ENCODE measurements at regions not wholly inside any gene's neighbourhood (a gene's known extent, or its start where the extent isn't known, plus 50 kb on each side); places are given as distances from the start of the nearest gene placed in this dataset.
A peak's percentile ranks its signal among the peaks of the same experiment; 100 is the strongest.

DNA sequence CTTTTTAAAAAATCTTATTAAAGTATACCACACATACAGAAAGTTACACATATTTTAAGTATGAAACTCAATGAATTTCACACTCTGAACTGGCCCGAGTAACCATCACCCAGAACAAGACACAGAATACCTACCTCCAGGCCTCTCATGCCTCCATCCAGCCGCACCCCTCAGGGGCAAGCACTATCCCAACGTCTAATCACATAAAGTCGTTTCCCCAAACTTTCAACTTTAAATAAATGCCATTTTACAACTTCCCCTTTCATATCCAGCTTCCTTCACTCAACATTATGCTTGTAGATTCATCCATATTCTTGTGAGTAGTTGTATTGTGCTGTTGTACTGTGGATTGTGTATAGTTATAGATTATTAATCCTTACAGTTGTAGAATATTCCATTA, 539.1 kb downstream of the CD83 start:
- Mint-ChIP-seq H3K9me3 (no peaks in the 10 kb centered on the region), H3K27ac (peak overlapping the region; percentile 57), H3K27me3 (no peaks in the 10 kb centered on the region), H3K4me1 (ENCODE audit: low read depth) (peaks cover 35% of the 10 kb centered on the region), H3K4me3 (no peak overlapping the region), H3K36me3 (ENCODE audit: low read depth) (no peaks in the 10 kb centered on the region)
- no peak for ATAC-seq
- TF ChIP-seq, protein P1, sequence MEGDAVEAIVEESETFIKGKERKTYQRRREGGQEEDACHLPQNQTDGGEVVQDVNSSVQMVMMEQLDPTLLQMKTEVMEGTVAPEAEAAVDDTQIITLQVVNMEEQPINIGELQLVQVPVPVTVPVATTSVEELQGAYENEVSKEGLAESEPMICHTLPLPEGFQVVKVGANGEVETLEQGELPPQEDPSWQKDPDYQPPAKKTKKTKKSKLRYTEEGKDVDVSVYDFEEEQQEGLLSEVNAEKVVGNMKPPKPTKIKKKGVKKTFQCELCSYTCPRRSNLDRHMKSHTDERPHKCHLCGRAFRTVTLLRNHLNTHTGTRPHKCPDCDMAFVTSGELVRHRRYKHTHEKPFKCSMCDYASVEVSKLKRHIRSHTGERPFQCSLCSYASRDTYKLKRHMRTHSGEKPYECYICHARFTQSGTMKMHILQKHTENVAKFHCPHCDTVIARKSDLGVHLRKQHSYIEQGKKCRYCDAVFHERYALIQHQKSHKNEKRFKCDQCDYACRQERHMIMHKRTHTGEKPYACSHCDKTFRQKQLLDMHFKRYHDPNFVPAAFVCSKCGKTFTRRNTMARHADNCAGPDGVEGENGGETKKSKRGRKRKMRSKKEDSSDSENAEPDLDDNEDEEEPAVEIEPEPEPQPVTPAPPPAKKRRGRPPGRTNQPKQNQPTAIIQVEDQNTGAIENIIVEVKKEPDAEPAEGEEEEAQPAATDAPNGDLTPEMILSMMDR (IDR thresholded peaks at IDR 0.05): no peak
- intact Hi-C loops (cut with micrococcal nuclease): no loop called here
- ChIA-PET POLR2A (no interaction called here), CTCF (interaction anchor here (1.1 to 1.9 kb wide), 2 partner anchors 10 to 42 kb away, joined by 3 to 5 read pairs; no protein-coding TSS in a partner anchor)
- no peak for DNase-seq

DNA sequence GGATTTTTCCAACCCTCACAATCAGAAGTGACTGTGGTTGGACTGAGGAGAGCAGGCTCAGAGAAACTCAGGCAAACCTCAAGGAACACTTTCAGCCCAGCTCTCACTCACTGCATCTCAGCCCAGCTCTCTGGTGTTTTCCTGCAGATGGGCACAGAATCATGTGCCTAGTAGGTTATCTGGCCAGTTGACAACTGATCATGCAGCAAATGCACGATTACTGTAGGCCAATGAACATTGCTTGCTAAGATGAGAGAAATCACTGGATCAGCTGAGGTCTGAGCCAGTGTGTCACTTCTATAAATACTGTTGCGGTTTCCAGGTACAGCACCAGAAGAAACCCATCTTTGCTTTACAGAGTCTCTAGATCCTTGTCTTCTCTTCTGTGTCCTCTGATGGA, 540.5 kb downstream of the CD83 start:
- ChIA-PET POLR2A (no interaction called here), CTCF (no interaction called here)
- no peaks in the 10 kb centered on the region for H3K36me3 Mint-ChIP-seq (ENCODE audit: low read depth)
- H3K27ac Mint-ChIP-seq: no peak overlapping the region
- TF ChIP-seq, protein P1 (IDR thresholded peaks at IDR 0.05): no peak
- no peak overlapping the region for H3K4me3 Mint-ChIP-seq
- H3K27me3 Mint-ChIP-seq: no peaks in the 10 kb centered on the region
- DNase-seq (no peak), ATAC-seq (no peak)
- H3K4me1 Mint-ChIP-seq (ENCODE audit: low read depth): peaks cover 32% of the 10 kb centered on the region
- intact Hi-C loops (cut with micrococcal nuclease): no loop called here
- H3K9me3 Mint-ChIP-seq: no peaks in the 10 kb centered on the region

DNA sequence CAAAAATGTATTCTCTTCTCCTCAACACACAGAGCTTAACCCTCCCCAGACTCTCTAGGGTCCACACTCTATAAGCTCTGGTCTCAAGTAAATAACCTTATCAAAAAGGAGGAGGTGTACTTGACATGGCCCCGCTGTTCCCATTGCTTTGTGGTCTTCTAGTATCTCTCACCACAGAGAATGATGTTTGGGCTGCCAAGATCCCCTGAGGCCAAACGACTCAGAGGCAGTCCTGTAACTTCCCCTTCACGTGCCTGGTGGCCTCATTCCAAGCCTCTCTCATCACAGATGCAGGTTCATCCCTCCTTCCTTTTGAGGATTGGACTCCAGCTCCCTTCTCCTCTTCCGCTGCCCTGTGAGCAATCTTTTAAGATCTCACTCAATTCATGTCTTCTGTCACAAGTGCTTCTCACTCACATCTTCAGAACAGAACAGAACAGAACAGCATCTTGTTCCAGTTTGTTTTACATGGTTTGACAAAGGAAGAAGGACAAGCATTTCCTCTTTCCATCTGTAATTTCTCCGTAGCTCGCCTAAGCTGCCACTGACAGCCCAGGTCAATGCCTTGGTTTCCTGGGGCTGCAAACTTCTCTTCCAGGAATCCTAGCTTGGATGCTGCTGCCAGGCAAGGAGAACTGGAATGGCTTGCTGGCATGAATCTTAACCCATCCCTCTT, 541.5 kb downstream of the CD83 start:
- intact Hi-C loops (cut with micrococcal nuclease): no loop called here
- Mint-ChIP-seq H3K9me3 (no peaks in the 10 kb centered on the region), H3K36me3 (ENCODE audit: low read depth) (no peaks in the 10 kb centered on the region), H3K27ac (no peak overlapping the region), H3K4me1 (ENCODE audit: low read depth) (peaks cover 34% of the 10 kb centered on the region), H3K27me3 (no peaks in the 10 kb centered on the region), H3K4me3 (no peak overlapping the region)
- ChIA-PET CTCF (no interaction called here), POLR2A (no interaction called here)
- no peak for DNase-seq
- ATAC-seq: no peak
- TF ChIP-seq, protein P1 (IDR thresholded peaks at IDR 0.05): no peak

DNA sequence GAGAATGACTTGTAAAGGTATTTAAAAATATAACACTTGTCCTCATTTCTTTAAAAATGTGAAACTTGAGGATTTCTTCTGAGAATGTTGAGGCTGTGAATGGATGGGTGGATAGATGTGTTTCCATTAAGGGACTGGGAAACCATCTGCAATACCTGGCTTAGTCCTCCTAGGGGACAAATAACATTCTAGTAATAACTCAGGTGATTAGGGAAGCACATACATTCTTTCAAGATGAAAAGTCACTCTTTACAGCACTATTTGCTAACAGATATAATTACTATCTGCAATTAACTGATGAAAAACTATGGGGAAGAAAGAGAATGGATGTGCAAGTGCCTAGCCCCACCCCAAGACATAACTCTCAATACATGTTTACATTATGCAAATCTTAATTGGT, 542.3 kb downstream of the CD83 start:
- intact Hi-C loops (cut with micrococcal nuclease): no loop called here
- ChIA-PET POLR2A (interaction anchor here (1.2 kb wide), 1 partner anchor 88 kb away, joined by 3 read pairs; no protein-coding TSS in a partner anchor), CTCF (interaction anchor here (1.4 to 1.5 kb wide), 2 partner anchors 9 to 963 kb away, joined by 3 to 5 read pairs; no protein-coding TSS in a partner anchor)
- Mint-ChIP-seq H3K36me3 (ENCODE audit: low read depth) (no peaks in the 10 kb centered on the region), H3K9me3 (no peaks in the 10 kb centered on the region), H3K4me1 (ENCODE audit: low read depth) (peaks cover 42% of the 10 kb centered on the region), H3K27me3 (no peaks in the 10 kb centered on the region), H3K27ac (no peak overlapping the region), H3K4me3 (no peak overlapping the region)
- no peak for ATAC-seq
- TF ChIP-seq, protein P1 (IDR thresholded peaks at IDR 0.05): no peak
- DNase-seq: no peak

DNA sequence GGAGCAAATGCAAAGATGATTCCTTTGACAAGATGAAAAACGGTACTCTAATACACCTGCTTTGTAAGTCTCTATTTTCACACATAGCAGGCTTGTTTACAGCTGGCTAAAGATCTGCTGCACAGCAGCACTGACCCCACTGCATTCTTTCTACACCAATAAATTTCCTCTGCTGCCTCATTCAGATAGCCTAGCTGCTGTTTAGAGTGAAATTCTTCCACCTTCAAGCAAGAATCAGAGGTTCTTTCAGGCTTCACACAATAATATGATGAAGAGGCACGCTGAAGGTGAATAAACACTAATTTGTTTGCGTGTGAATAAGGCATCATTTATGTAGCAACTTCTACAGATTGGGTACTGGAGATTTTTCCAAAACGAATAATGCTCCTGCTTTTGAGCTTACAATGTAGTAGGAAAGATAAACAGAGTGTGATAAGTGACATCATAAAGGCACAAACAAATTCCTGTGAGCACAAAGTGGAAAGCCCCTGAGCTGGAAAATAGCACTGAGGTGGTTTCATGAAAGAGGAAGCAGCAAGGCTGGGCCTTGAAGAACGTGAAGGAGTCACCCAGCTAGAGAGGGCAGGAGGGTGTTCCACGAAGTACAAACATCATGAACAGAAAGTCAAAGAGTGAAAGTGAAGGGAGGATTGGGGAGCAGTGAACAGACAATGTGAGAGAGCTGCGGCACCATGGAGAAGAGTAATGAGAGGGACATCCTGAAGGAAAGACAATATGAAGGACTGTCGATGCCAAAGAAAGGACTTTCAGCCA, 543.4 kb downstream of the CD83 start:
- CTCF ChIA-PET: interaction anchor here (1.0 to 1.5 kb wide), 4 partner anchors 11 to 962 kb away, joined by 3 to 5 read pairs (median 3); no protein-coding TSS in a partner anchor
- TF ChIP-seq, protein P1 (IDR thresholded peaks at IDR 0.05): no peak
- H3K4me1 Mint-ChIP-seq (ENCODE audit: low read depth): peaks cover 38% of the 10 kb centered on the region
- H3K4me3 Mint-ChIP-seq: no peak overlapping the region
- H3K36me3 Mint-ChIP-seq (ENCODE audit: low read depth): no peaks in the 10 kb centered on the region
- ATAC-seq (peak; percentile 71), DNase-seq (peak; percentile 54)
- H3K27ac Mint-ChIP-seq: no peak overlapping the region
- POLR2A ChIA-PET: interaction anchor here (0.5 to 1.3 kb wide), 5 partner anchors 14 to 87 kb away, joined by 3 to 4 read pairs (median 3); no protein-coding TSS in a partner anchor
- intact Hi-C loops (cut with micrococcal nuclease): no loop called here
- H3K27me3 Mint-ChIP-seq: no peaks in the 10 kb centered on the region
- no peaks in the 10 kb centered on the region for H3K9me3 Mint-ChIP-seq
